ENCODE measurements at regions not wholly inside any gene's neighbourhood (a gene's known extent, or its start where the extent isn't known, plus 50 kb on each side); places are given as distances from the start of the nearest gene placed in this dataset.

GRCh38 chr18:47480166-47480565, 228.7 kb upstream of the SKOR2 start:
- no peak for DNase-seq (ENCODE audit: low spot score)

DNA sequence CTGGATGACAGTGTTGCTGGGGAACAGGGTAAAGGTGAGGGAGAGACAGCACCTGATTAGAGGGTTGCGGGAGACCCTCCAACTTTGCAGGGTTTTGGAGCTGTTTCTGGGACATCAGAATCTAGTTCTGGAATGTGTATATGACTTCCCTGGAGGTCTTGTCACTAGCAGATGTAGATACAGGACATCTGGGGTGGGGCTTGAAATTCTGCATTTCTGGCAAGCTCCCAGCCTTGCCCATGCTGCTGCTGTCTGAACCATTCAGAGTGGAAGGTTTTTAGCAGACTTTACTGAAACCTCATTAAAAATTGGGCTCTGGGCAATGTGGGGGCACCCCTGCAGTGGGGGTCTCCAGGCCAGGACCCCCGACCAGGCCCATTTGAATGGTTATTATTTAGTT, 220.3 kb upstream of the SKOR2 start:
- no peak for DNase-seq (ENCODE audit: low spot score)

GRCh38 chr18:47470941-47471340, 219.5 kb upstream of the SKOR2 start:
- DNase-seq (ENCODE audit: low spot score): no peak

DNA sequence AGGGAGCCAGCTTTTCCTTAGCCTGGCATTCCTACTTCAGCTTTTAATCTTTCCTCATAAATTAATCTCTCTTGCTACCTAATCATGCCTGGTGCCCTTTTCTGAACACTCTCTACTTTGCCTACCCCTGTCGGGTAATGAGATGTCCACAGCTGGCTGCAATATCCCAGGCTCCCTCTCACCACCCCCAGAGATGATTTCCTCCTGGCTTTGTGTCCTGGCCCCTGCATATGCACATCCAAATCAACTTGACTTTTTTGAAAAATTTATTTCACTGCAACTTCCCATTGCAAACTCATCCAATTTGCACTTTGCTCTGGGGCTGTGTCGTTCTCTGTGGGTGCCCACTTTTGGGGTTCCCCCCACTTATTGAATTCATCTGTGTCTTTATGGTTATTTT, 218.1 kb upstream of the SKOR2 start:
- DNase-seq (ENCODE audit: low spot score): no peak

DNA sequence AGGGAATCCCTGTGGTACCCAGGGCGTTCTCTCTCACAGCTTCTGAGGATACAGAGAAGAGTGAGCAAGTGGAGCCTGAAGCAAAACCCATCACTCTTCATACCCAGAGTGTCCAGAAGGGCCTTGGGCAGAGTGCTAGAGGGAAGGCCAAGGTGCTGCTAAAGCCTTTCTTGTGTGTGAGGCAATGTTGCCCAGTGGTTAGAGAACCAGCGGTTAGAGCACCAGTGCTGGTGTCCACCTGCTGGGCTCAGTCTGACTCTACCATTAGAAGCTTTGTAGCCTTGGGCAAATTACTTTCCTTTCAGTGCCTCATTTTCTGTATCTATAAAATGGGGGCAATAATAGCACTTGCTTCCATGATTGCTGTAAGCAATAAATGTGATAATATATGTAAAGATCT, 210.5 kb upstream of the SKOR2 start:
- DNase-seq (ENCODE audit: low spot score): no peak

DNA sequence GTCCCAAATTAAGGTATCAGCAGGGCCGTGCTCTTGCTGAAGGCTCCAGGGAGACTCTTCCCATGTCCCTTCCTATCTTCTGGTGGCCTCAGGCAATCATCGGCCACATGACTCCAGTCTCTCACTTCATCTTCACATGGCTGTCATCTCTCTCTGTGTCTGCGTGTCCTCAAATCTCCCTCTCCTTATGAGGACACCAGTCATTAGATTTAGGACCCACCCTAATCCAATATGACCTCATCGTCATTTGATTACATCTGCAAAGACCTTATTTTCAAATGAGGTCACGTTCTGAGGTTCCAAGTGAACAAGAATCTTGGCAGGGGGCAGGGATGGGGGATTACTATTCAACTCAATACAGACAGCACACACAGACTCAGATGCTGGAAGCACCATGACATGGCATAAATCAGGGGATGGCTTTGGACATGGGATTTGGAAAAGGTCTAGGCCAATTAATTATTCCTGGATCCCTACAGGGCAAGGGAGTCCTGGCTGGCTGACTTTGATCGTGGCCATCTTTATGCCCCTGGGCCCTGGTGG, 210.0 kb upstream of the SKOR2 start:
- DNase-seq (ENCODE audit: low spot score): no peak

GRCh38 chr18:47458483-47458882, 207.0 kb upstream of the SKOR2 start:
- no peak for DNase-seq (ENCODE audit: low spot score)

GRCh38 chr18:47457614-47458013, 206.2 kb upstream of the SKOR2 start:
- DNase-seq (ENCODE audit: low spot score): no peak

DNA sequence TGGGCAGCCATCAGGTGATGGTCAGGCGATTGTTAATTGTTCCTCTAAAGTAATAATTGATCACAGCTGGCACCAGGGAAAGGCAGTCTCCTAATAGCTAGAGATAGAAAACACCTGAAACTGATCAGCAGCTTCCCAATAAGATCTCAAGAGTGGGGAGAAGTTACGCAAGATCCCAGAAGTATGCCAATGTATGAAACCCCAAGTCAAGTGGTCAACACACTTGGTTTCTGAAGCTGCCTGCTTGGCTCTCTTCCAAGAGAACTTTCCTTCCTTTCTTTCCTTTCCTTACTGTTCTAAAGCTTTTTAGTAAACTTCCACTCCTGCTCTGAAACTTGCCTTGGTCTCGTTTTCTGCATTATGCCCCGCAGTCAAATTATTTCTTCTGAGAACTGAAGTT, 201.6 kb upstream of the SKOR2 start:
- no peak for DNase-seq (ENCODE audit: low spot score)

DNA sequence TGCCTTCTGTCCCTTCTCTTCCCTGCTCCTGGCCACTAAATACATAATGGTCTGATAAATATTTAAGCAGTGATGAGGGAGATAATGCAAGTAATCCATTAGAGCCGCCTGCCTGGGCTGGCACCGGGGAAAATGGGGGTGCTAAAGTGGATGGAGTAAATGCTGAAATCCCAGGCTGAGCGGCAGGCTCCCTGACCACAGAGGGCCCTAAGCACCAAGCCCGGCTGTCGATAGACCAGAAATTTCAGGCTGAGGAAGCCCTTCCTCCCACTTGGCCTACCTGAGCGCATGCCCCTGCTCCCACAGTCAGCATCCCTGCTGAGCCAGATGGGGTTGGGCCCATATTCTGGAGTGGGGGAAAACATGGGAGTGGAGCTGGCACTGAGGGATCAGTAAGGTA, 197.5 kb upstream of the SKOR2 start:
- DNase-seq (ENCODE audit: low spot score): no peak

- DNase-seq (ENCODE audit: low spot score): no peak
These were observed 190.5 kb upstream of the SKOR2 start for GRCh38 chr18:47441914-47442313.

DNA sequence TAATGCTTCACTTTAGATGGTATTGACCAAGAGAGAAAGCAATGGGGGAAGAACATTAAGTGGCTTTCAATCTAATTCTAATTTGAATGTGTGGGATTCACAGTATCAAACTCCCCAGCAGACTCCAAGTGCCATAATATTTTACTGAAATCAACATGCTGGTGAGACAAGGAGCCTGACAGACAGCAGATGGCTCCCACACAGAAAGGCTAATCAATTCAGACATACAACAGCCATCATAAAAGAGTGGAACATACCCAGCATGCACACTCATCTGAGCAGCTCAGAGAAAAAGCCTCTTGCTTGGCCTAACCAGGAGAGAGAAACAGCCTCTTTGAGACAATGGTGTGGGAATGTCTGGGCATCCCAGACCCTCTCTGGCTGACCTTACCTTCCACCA, 186.5 kb upstream of the SKOR2 start:
- DNase-seq (ENCODE audit: low spot score): no peak

DNA sequence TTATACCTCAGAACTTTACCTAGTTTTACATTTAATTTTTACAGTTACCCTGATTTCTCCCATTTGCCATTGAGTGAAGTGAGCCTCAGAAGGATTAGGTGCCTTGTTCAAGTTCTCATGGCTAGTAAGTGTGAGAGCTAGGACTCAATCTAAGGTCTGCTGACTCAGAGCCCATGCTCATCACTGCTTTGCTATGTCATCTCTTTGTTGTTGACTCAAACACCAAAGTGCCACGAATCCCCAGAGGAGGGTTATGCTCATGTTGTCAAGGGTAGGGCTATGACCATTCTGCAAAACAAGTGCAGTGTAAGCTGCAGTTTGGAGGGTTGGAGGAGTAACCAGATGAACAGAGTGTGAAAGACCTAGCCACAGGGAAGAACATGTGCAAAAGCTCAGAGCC, 185.4 kb upstream of the SKOR2 start:
- no peak for DNase-seq (ENCODE audit: low spot score)

DNA sequence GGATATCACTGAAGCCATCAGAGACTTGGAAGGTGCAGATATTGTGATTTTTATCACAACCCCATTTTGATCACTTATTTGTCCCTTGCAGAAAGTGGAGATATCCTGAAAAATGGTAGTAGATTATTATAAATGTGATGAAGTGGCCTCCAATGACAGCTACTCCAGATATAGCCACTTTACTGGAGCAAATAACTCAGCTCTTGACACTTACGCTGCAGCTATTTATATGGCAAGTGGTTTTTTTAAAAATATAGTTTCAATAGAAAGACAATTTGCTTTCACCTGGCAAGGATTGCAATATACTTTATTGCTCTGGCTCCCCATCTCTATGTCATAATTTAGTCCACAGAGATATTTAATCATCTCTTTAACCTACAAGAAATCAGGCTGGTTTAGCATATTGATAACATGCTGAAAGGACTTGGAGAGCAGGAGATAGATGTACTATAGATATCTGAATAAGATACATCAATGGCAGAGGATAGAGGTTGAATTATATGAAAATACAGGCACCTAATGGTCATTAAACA, 182.8 kb upstream of the SKOR2 start:
- DNase-seq (ENCODE audit: low spot score): no peak

DNA sequence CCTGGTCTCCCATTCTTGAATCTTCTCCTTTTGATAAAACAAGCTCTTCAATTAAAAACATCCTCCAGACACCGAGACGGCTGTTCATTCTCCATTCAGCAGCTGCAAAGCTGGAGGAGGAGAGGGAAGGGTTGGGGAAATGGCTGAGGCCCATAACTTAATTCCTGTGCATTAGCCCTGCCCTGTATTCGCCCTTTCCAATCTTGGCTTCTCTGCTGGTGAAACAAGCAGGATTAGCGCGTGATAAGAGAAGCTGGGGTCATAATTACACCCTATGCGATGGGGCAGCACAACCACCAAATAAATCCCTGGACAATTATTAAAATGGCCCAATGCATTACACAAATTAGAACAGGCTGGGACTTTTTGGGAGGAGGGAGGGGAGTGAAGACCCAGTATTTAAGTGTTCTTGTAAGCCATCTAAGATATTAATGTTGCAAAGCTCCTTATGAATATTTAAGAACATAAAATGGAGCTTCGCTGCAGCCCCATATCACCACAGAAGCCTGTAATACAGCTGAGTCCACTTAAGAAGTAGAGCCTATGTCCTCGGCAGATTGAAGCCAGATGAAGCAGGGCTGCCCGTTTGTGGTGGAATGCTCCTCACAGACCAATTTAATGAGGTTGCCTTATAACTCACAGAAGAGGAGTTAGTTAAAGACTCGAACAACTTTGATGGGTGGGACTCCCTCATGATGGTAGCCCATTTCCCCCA, 176.6 kb upstream of the SKOR2 start:
- DNase-seq (ENCODE audit: low spot score): no peak

GRCh38 chr18:47427072-47427471, 175.6 kb upstream of the SKOR2 start:
- no peak for DNase-seq (ENCODE audit: low spot score)

DNA sequence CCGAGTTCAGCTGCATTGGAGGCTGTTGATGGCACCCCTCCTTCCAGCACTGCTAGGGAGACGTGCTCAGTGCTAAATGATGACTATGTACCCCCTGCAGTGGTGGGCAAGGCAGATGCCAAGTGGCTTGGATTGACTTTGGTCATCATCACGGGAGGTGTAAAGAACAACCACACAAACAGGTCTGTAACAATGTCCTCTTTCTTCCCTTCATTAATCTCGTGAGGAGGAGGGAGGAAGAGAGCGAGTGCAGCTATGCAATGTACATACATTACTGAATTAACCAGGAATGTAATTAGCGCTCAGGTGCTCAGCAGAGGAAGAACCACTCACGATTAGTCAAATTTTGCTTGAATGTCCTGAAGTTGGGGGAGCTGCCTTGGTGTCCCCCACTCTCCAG, 173.9 kb upstream of the SKOR2 start:
- DNase-seq (ENCODE audit: low spot score): no peak

DNA sequence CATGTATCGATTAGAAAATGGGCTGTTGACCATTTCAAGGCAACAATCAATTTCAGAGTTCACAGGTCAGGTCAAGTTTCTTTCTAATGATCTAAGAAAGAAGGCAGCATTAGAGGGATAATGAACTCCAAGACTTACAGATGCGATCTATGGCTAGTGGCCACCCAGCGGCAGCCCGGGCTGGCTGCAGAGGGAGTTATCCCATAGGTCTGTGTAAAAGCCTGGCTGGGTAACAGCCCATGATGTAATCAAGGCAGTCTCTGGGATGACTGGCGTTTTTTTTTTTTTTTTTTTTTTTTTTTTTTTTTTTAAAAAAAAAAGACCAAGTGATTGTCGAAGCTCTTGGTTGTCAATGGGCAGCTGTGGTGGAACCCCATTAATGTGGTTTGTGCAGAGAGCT, 171.1 kb upstream of the SKOR2 start:
- no peak for DNase-seq (ENCODE audit: low spot score)

- DNase-seq (ENCODE audit: low spot score): no peak
These were observed 168.7 kb upstream of the SKOR2 start for GRCh38 chr18:47420130-47420529.

GRCh38 chr18:47418746-47419145, 167.3 kb upstream of the SKOR2 start:
- no peak for DNase-seq (ENCODE audit: low spot score)

DNA sequence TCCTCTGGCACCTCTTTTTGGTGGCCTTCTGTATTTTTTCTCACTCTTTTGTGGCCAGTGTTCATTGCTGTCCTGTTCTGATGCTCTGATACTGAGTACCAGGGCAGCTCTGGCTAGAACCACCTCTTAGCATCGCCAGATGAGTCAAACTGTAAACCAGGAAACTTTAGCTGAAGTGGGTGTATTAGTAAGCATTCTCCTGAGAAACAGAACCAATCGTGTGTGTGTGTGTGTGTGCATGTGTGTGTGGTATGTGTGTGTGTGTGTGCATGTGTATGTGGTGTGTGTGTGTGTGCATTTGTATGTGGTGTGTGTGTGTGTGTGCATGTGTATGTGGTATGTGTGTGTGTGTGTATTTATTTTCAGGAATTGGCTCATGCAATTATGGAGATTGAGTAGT, 166.3 kb upstream of the SKOR2 start:
- DNase-seq (ENCODE audit: low spot score): no peak

DNA sequence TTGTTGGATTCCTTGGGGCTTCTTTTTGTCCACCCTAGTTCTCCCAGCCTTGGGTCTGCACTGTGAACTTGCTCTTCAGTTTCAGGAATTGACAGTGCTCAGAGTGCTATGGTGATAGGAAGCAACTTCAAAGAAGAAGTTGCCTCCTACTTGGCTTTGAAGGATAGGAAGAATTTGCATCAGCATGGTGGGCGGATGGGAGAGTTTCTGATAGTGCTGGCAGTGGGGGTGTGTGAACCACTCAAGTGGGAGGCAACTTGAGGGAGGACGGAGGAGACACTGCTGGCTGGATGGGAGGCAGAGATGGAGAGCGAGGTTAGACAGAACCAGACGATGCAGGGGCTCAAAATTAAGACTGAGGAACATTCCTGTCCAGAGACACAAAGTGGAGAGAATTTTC, 164.4 kb upstream of the SKOR2 start:
- DNase-seq (ENCODE audit: low spot score): no peak

GRCh38 chr18:47413327-47413726, 161.9 kb upstream of the SKOR2 start:
- no peak for DNase-seq (ENCODE audit: low spot score)

- no peak for DNase-seq (ENCODE audit: low spot score)
These were observed 161.5 kb upstream of the SKOR2 start for GRCh38 chr18:47412924-47413323.
